ENCODE measurements at regions not wholly inside any gene's neighbourhood (a gene's known extent, or its start where the extent isn't known, plus 50 kb on each side); places are given as distances from the start of the nearest gene placed in this dataset.

GRCh38 chr4:81375745-81376144 is 96.0 kb downstream of the RASGEF1B start:
- H3K4me3 ChIP-seq (ENCODE audit: low read depth, low read length), result no peak overlapping the region
- TF ChIP-seq CTCF (IDR thresholded peaks at IDR 0.05; ENCODE audit: low read depth, low read length, missing control alignments), result no peak
- in situ Hi-C loops (cut with HindIII; ENCODE audit: low sequenced_read_pairs), result no loop called here
- no peak for DNase-seq (ENCODE audit: low read depth)

- in situ Hi-C loops (cut with HindIII; ENCODE audit: low sequenced_read_pairs), result loop anchor here (25.0 kb wide), 1 partner anchor 308 kb away; no protein-coding TSS in a partner anchor
- no peak for TF ChIP-seq CTCF (IDR thresholded peaks at IDR 0.05; ENCODE audit: low read depth, low read length, missing control alignments)
- no peak overlapping the region for H3K4me3 ChIP-seq (ENCODE audit: low read depth, low read length)
- no peak for DNase-seq (ENCODE audit: low read depth)
Measured at GRCh38 chr4:81369886-81370285, 101.8 kb downstream of the RASGEF1B start.

GRCh38 chr4:81366779-81367178 is 104.9 kb downstream of the RASGEF1B start:
- no peak for TF ChIP-seq CTCF (IDR thresholded peaks at IDR 0.05; ENCODE audit: low read depth, low read length, missing control alignments)
- no peak for DNase-seq (ENCODE audit: low read depth)
- in situ Hi-C loops (cut with HindIII; ENCODE audit: low sequenced_read_pairs), result loop anchor here (25.0 kb wide), 1 partner anchor 304 kb away; no protein-coding TSS in a partner anchor
- no peak overlapping the region for H3K4me3 ChIP-seq (ENCODE audit: low read depth, low read length)

- H3K4me3 ChIP-seq (ENCODE audit: low read depth, low read length), result no peak overlapping the region
- no peak for DNase-seq (ENCODE audit: low read depth)
- in situ Hi-C loops (cut with HindIII; ENCODE audit: low sequenced_read_pairs), result loop anchor here (25.0 kb wide), 1 partner anchor 298 kb away; no protein-coding TSS in a partner anchor
- TF ChIP-seq CTCF (IDR thresholded peaks at IDR 0.05; ENCODE audit: low read depth, low read length, missing control alignments), result no peak
Measured at GRCh38 chr4:81360737-81361136, 111.0 kb downstream of the RASGEF1B start.

- TF ChIP-seq CTCF (IDR thresholded peaks at IDR 0.05; ENCODE audit: low read depth, low read length, missing control alignments), result no peak
- no peak overlapping the region for H3K4me3 ChIP-seq (ENCODE audit: low read depth, low read length)
- in situ Hi-C loops (cut with HindIII; ENCODE audit: low sequenced_read_pairs), result loop anchor here (25.0 kb wide), 1 partner anchor 297 kb away; no protein-coding TSS in a partner anchor
- no peak for DNase-seq (ENCODE audit: low read depth)
Measured at GRCh38 chr4:81359207-81359606, 112.5 kb downstream of the RASGEF1B start.

GRCh38 chr4:81358154-81358553 is 113.6 kb downstream of the RASGEF1B start:
- TF ChIP-seq CTCF (IDR thresholded peaks at IDR 0.05; ENCODE audit: low read depth, low read length, missing control alignments), result no peak
- in situ Hi-C loops (cut with HindIII; ENCODE audit: low sequenced_read_pairs), result loop anchor here (25.0 kb wide), 1 partner anchor 296 kb away; no protein-coding TSS in a partner anchor
- DNase-seq (ENCODE audit: low read depth), result no peak
- no peak overlapping the region for H3K4me3 ChIP-seq (ENCODE audit: low read depth, low read length)

All from astrocyte of the cerebellum (primary cell).